ENCODE measurements at regions not wholly inside any gene's neighbourhood (a gene's known extent, or its start where the extent isn't known, plus 50 kb on each side); places are given as distances from the start of the nearest gene placed in this dataset.

DNA sequence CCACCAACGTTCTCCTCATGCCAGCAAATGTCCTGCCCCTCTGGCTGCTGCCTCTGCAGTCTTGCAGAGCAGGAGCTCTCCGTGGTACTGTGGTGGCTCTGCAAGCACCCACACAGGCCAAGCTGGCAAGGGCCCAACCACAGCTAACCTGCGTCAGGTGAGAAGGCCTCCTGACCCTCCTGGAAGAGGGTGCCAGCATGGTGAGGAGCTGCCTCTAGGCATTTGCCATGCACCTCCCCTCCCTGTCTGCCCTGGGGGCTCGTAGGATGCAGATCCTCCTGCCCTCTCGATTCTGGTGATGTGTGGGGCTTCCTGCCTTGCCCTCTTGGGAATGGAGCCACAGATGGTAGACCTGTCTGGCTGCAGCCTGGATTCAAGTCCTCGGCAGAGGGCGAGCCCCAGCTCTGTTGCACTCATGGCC is 1408.8 kb downstream of the TBC1D22A start:
- no peak for DNase-seq

- DNase-seq: no peak
Observed at GRCh38 chr22:48169227-48169626, 1406.8 kb downstream of the TBC1D22A start.

DNA sequence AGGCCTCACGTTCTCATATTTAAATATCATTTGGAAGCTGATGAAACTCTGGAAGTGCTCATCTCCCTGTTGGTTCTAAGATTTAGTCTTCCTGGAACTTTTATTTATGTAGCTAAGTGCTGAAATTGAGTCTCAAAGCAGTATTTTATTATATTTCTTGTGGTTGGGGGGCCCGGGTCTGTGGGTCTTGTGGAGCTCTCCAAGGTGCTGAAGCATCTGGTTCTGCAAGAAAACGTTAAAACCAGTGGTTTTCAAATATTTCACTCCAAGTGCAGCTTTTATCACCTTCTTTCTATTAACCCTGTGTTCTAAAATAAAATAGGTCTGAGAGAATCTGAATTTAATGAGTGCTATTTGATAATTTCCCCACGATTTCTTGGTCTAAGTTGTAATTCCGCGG is 1404.8 kb downstream of the TBC1D22A start:
- no peak for DNase-seq

- no peak for DNase-seq
Observed at GRCh38 chr22:48161298-48161697, 1398.8 kb downstream of the TBC1D22A start.

DNA sequence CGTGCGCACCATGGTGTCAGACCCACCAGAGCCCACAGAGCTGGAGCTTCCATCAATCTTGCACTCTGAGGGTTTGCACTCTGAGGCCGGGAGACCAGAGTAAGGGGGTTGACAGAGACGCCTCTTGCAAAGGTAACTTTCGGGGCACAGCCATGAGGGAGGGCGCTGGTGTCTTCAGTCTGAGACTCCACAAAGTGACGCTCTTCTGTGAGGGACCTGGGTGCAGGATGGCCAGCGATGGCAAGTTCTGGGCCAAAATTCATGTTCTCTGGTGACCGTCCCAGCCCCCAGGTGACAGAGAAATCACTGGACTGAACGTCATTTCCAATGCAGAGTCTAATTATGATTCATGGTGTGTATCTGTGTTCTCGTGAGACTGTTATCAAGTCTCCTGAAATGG is 1395.2 kb downstream of the TBC1D22A start:
- no peak for DNase-seq

DNA sequence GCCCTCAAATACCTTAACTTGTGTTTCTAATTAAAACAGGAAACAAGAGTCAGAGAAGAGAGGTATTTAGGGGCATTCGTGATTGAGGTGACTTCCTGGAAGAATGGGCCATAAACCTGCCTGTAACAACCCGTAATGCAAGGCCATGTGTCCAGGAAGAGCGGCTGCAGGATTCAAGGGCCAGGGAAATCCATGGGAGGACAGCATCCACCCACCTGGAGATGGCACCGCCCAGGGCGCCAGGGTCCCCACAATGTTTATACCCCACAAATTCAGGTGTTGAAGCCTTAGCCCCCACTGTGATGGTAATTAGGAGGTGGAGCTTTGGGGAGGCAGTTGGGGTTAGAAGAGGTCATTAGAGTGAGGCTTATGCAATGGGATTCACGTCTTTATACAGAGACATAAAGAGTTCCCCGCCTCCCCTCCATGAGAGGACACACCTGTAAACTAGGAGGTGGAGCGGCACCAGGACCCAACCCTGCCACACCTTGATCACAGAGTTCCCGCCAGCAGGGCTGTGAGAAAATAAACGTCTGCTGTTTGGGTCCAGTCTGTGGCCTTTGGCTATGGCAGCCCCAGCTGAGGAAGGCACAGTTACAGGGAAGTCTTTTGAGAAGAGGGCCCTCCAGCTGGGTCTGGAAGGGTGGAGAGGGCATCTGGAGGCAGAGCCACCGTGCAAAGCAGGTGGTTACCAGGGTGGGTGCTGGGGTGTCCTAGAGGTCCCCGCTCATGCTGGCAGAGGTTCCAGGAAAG is 1394.3 kb downstream of the TBC1D22A start:
- no peak for DNase-seq

GRCh38 chr22:48155446-48155845 is 1393.0 kb downstream of the TBC1D22A start:
- no peak for DNase-seq

DNA sequence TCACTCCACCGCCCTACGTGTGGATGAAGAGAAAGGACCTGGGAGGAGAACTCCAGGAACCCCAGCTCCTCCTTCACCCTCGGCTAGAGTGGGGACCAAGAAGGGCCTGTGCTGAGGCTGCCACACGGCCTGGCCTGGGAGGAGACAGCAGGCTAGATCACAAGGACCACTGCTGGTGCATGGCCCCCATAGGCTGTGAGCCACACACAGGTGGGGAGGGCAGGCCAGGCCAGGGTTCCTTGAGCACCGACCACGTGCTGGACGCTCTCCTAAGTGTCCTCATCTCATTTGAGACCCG is 1392.4 kb downstream of the TBC1D22A start:
- DNase-seq: no peak

- DNase-seq: no peak
Observed at GRCh38 chr22:48154169-48154942, 1391.9 kb downstream of the TBC1D22A start.

GRCh38 chr22:48153726-48154125 is 1391.3 kb downstream of the TBC1D22A start:
- DNase-seq: no peak

- no peak for DNase-seq
Observed at GRCh38 chr22:48152916-48153315, 1390.5 kb downstream of the TBC1D22A start.

DNA sequence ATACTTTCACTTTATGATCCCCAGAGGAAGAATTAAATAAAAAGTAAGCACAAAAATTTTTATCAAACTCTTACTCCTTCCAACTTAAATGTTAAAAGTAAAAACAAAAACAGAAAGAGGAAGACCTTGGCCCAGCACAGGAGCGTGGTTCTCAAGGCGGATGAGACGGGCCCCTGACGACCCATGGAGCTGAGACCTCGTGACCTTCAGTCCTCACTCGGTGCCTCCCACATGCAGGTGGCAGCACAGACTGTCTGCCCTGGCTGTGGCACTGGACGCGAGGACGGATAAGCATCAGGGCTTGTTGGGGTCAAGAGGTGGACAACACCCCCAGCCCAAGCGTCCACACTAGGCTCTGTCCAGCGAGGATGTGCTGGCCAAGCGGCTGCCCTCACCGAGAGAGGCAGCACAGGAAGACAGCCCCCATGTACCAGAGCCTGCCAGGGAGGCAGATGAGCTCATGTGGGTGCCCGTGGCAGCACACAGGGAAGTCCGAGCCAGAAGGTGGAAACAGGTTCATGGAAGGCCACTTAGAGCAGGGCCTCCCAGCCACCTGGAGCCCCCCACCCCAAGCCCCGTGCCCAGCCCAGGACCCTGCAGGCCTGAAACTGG is 1389.8 kb downstream of the TBC1D22A start:
- DNase-seq: no peak

- DNase-seq: no peak
Observed at GRCh38 chr22:48151641-48152040, 1389.2 kb downstream of the TBC1D22A start.

GRCh38 chr22:48147831-48148230 is 1385.4 kb downstream of the TBC1D22A start:
- DNase-seq: no peak

GRCh38 chr22:48147404-48147803 is 1385.0 kb downstream of the TBC1D22A start:
- no peak for DNase-seq

GRCh38 chr22:48146426-48146825 is 1384.0 kb downstream of the TBC1D22A start:
- DNase-seq: no peak

DNA sequence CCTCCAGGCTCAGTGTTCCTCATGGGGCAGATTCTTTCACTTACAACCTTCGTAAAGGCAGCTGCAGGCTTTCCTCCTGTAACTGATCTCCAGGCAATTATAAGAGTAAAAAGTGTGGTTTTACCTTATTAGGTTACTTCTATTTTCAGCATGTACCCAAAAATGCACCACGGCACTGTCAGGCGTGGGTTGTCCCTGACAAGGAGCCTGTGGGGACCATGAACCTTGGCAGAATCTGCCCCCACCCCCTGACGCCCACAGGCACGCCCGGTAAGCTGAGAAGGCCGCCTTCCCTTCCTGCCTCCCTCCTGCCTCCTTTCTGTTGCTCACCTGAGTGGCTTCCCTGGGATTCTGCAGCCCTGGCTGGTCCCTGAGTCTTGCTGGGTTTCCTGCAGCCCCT is 1383.3 kb downstream of the TBC1D22A start:
- no peak for DNase-seq

GRCh38 chr22:48144318-48144717 is 1381.9 kb downstream of the TBC1D22A start:
- DNase-seq: no peak

DNA sequence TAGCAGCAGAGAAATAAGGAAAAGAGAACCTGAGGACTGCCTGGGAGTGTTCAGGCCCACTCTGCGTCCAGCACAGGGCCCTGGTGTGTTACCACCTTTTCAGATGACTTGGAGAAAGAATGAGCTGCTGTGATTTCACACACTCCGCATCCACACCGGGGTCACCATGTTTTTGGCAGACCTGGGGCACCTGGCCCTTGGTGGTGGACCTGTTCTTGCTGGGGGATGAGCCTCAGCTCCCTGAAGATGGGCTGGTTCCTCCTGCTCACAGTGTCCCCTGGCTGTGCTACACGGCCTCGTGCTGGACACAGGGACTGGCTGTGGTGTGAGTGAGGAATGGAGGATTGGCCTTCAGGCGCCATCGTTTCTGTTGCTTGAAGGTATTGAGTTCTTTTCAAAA is 1381.4 kb downstream of the TBC1D22A start:
- DNase-seq: no peak

DNA sequence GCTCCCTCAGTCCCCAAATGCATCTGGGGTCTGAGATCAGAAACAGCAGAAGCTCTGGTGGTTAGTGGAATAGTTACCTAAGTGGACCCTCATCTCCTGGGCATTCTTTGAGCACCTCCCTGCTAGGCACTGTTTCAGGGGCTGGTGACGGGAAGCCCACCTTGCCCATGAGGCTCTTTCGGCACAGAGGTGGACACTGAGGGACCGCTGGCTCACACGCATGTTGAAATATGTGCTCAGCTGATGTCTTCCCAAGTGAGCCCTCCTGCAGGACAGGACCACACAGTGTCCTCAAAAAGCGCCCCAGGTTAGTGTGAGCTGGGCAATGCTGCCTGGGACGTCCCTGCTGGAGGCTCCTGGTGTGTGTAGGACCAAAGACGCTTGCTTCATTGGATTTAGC is 1379.9 kb downstream of the TBC1D22A start:
- no peak for DNase-seq

- DNase-seq: no peak
Observed at GRCh38 chr22:48141301-48141700, 1378.9 kb downstream of the TBC1D22A start.

DNA sequence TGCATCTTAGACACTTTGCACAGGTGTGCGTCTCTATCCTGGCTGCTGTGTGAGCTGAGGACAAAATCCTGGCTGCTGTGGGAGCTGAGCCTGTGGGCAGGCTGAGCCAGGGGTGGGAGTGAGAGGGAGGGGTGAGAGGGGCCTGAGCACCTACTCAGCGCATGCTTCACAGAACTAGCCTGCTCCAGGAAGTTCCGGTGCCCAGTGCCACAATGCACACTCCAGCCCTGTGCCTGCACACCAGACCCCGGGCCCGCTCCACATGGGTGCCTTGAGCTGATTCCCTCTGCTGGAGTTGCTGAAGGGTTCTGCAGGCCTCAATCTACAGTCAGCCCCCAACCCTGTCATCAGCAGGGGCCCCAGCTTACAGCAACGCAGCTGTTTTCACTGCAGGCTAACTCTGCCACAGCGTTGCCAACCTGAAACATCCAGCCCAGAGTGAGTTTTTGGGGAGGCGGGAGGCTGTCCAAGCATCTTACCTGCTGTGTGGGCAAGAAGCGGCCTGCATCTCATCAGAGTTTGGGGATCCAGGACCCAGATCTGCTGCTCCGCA is 1377.9 kb downstream of the TBC1D22A start:
- no peak for DNase-seq

DNA sequence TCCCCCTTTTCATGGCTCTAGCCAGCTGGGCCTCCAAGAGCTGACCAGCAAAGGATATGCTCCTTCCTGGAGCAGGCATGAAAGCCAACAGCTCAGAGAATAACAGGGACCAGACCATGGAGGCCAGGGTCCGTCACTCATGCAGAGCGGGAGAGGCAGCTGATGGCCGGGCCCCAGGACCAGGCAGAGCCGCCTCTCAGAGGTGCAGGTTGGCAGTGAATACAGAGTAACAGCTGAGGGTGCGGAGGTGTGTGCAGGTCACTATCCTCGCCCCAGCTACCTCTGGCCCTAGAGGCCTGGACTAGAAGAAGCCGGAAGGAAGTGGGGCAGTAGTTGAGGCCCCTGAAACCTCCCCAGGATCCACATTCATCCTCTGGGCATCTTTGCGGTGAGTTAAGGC is 1377.3 kb downstream of the TBC1D22A start:
- no peak for DNase-seq

DNA sequence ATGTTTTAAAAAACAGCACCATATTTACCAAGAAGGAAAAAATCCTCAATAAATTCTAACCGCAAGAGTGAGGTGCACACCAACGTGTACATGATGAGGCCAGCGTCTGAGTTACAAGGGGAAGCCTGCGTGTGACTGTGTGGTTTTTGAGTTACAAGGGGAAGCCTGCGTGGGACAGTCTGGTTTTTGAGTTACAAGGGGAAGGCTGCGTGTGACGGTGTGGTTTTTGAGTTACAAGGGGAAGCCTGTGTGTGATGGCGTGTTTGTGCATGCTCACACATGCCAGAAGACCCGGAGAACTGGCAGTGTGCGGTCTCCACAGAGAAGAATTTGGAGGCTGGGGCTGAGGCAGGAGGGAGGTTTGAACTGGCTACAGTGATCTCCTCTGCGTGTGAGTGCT is 1376.4 kb downstream of the TBC1D22A start:
- DNase-seq: no peak
